Suprapubic skin (tissue), 3 donors: ENCODE measurements at regions not wholly inside any gene's neighbourhood (a gene's known extent, or its start where the extent isn't known, plus 50 kb on each side); places are given as distances from the start of the nearest gene placed in this dataset.

Experiments used
- CTCF ChIP-seq, 2 donors: fragments of 200-600 bp in 1 of 2; fragments of 450-650 bp in 1 of 2; sonication (generic) in 1 of 2; IDR thresholded peaks; one replicate each; pipeline ENCODE4 v1.5.1; 2016 to 2019; ENCODE audit warnings: antibody characterized with exemption in 2 of 2, mild to moderate bottlenecking in 1 of 2, moderate library complexity in 1 of 2
- EP300 ChIP-seq: sonication (generic); formaldehyde crosslinking; IDR thresholded peaks from one replicate; pipeline ENCODE4 v1.6.1; 2017; ENCODE audit warnings: antibody characterized with exemption
- POLR2A ChIP-seq, 2 donors: fragments of 450-650 bp; IDR thresholded peaks; one replicate each; pipeline ENCODE4 v1.6.1; 2017; ENCODE audit warnings: antibody characterized with exemption in 2 of 2, mild to moderate bottlenecking in 2 of 2, moderate library complexity in 2 of 2

- TF ChIP-seq CTCF (IDR thresholded peaks at IDR 0.05) (no peak), POLR2A (IDR thresholded peaks at IDR 0.05) (no peak), EP300 (no peak)
Measured at GRCh38 chr18:22275706-22276333, 106.4 kb downstream of the GATA6 start.
